NOMO-1 treated with DMSO at 0.1 percent for 48 hours (cell line): ENCODE measurements at regions not wholly inside any gene's neighbourhood (a gene's known extent, or its start where the extent isn't known, plus 50 kb on each side); places are given as distances from the start of the nearest gene placed in this dataset.
"Not testable (repeated sequence)": the region's sequence is repeated elsewhere in the genome, so short reads cannot be mapped to it uniquely, and the experiment has no call there.

Experiments
- DNase-seq: peaks from one replicate; lab custom pipeline; 2025; ENCODE audit not compliant: unreplicated experiment; lab: John Stamatoyannopoulos, UW

GRCh38 chr14:39626589-39627576 is 194.7 kb upstream of the FBXO33 start:
- DNase-seq: no peak

- DNase-seq: no peak
Measured at GRCh38 chr14:39621678-39622077, 189.4 kb upstream of the FBXO33 start.

- no peak for DNase-seq
Measured at GRCh38 chr14:39621223-39621622, 189.0 kb upstream of the FBXO33 start.

- DNase-seq: no peak
Measured at GRCh38 chr14:39617537-39617936, 185.3 kb upstream of the FBXO33 start.

GRCh38 chr14:39615352-39615751 is 183.1 kb upstream of the FBXO33 start:
- no peak for DNase-seq

GRCh38 chr14:39614297-39614923 is 182.2 kb upstream of the FBXO33 start:
- no peak for DNase-seq

- DNase-seq: no peak
Measured at GRCh38 chr14:39609119-39609518, 176.9 kb upstream of the FBXO33 start.

- DNase-seq: no peak
Measured at GRCh38 chr14:39607978-39608377, 175.7 kb upstream of the FBXO33 start.

GRCh38 chr14:39603942-39604341 is 171.7 kb upstream of the FBXO33 start:
- no peak for DNase-seq

GRCh38 chr14:39593377-39593776 is 161.1 kb upstream of the FBXO33 start:
- DNase-seq: no peak

GRCh38 chr14:39592116-39592789 is 160.0 kb upstream of the FBXO33 start:
- DNase-seq: no peak

GRCh38 chr14:39589882-39590281 is 157.6 kb upstream of the FBXO33 start:
- DNase-seq: not testable (repeated sequence)

- no peak for DNase-seq
Measured at GRCh38 chr14:39582028-39582654, 149.9 kb upstream of the FBXO33 start.

GRCh38 chr14:39581474-39581873 is 149.2 kb upstream of the FBXO33 start:
- no peak for DNase-seq

- no peak for DNase-seq
Measured at GRCh38 chr14:39580696-39581095, 148.5 kb upstream of the FBXO33 start.

GRCh38 chr14:39576736-39577135 is 144.5 kb upstream of the FBXO33 start:
- DNase-seq: no peak

- no peak for DNase-seq
Measured at GRCh38 chr14:39576258-39576657, 144.0 kb upstream of the FBXO33 start.

GRCh38 chr14:39568809-39569538 is 136.7 kb upstream of the FBXO33 start:
- no peak for DNase-seq

- no peak for DNase-seq
Measured at GRCh38 chr14:39566795-39567194, 134.6 kb upstream of the FBXO33 start.

- no peak for DNase-seq
Measured at GRCh38 chr14:39563361-39563760, 131.1 kb upstream of the FBXO33 start.

GRCh38 chr14:39562175-39562574 is 129.9 kb upstream of the FBXO33 start:
- no peak for DNase-seq
